HL-60 (cell line): ENCODE measurements at regions not wholly inside any gene's neighbourhood (a gene's known extent, or its start where the extent isn't known, plus 50 kb on each side); places are given as distances from the start of the nearest gene placed in this dataset.

Experiments
- DNase-seq, 2 experiments: peaks; one replicate each; pipeline ENCODE4 v3.0.0-alpha.2; 2010 to 2020; ENCODE audit warnings: low read depth in 1 of 2, low spot score in 1 of 2
- H3K27ac ChIP-seq: fragments of 250-450 bp; sonication (Bioruptor Pico); replicated peaks from 2 replicates; pipeline ENCODE4 v1.5.1; 2020; ENCODE audit warnings: mild to moderate bottlenecking, moderate library complexity
- H3K27me3 ChIP-seq: fragments of 250-450 bp; sonication (Bioruptor Pico); 2 replicates; pipeline ENCODE4 v1.5.1; 2021; ENCODE audit warnings: mild to moderate bottlenecking, moderate library complexity; ENCODE audit not compliant: insufficient read depth, poor library complexity, severe bottlenecking
- H3K4me3 ChIP-seq: replicated peaks from 2 replicates; pipeline ENCODE4 v1.5.1; 2011; ENCODE audit warnings: mild to moderate bottlenecking, control low read depth, low read length; ENCODE audit not compliant: insufficient read depth
- CTCF ChIP-seq: IDR thresholded peaks from one replicate; pipeline ENCODE4 v1.5.1; 2011; ENCODE audit warnings: low read length, control low read depth, inconsistent platforms; ENCODE audit not compliant: insufficient read depth
- GABPA ChIP-seq: IDR thresholded peaks from 2 replicates; pipeline ENCODE4 v1.6.1; 2012; ENCODE audit warnings: low read depth
- POLR2AphosphoS5 ChIP-seq: IDR thresholded peaks from 2 replicates; pipeline ENCODE4 v1.6.1; 2012; ENCODE audit warnings: low read depth
- REST ChIP-seq: IDR thresholded peaks from 2 replicates; pipeline ENCODE4 v1.6.1; 2012; ENCODE audit warnings: low read depth; ENCODE audit not compliant: insufficient replicate concordance
- SPI1 ChIP-seq: IDR thresholded peaks from 2 replicates; pipeline ENCODE4 v1.6.1; 2012; ENCODE audit warnings: low read depth, mild to moderate bottlenecking, borderline replicate concordance

- Histone ChIP-seq H3K4me3 (no peak overlapping the region), H3K27ac (no peak overlapping the region), H3K27me3 (no peaks in the 10 kb centered on the region)
- TF ChIP-seq CTCF = no peak
- no peak for TF ChIP-seq GABPA
- TF ChIP-seq SPI1 = no peak
- no peak for TF ChIP-seq REST
- TF ChIP-seq POLR2AphosphoS5 = no peak
- DNase-seq = no peak
Observed at GRCh38 chr3:163929069-163929652, 1149.1 kb downstream of the SI start.

GRCh38 chr3:163927521-163927920, 1150.8 kb downstream of the SI start:
- DNase-seq = no peak
- Histone ChIP-seq H3K4me3 (no peak overlapping the region), H3K27me3 (no peaks in the 10 kb centered on the region), H3K27ac (no peak overlapping the region)
- no peak for TF ChIP-seq REST
- TF ChIP-seq GABPA = no peak
- TF ChIP-seq POLR2AphosphoS5 = no peak
- TF ChIP-seq CTCF = no peak
- TF ChIP-seq SPI1 = no peak

DNA sequence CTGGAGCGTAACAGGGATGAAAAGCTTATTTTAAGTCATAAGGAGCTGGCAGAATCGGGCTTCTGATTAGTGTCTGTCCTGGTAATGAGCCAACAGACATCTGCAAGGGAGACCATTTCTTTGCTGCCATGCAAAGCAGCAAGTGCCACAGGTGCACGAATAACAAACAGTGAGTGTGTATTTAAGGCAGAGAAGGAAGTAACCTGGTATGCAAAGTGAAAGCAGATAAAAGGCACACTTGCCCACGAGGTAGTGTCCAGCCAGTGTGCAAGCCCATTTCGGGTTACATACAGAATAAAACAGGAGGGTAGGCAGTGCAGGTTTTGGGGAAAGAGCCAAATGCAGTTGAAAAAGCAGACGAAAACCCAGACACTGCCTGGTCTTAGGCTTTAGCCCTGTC, 1153.7 kb downstream of the SI start:
- Histone ChIP-seq H3K27me3 (no peaks in the 10 kb centered on the region), H3K4me3 (no peak overlapping the region), H3K27ac (no peak overlapping the region)
- TF ChIP-seq SPI1 = no peak
- TF ChIP-seq CTCF = no peak
- no peak for TF ChIP-seq POLR2AphosphoS5
- no peak for TF ChIP-seq REST
- no peak for TF ChIP-seq GABPA
- no peak for DNase-seq
